ENCODE measurements at regions not wholly inside any gene's neighbourhood (a gene's known extent, or its start where the extent isn't known, plus 50 kb on each side); places are given as distances from the start of the nearest gene placed in this dataset.

- CTCF ChIA-PET (ENCODE audit: low intra/inter-chr PET ratio): no interaction called here
- Histone ChIP-seq H4K20me1 (replicated peaks; ENCODE audit: control insufficient read depth, insufficient read depth, low read length) (peaks cover 7% of the 10 kb centered on the region; the same call in 1 of the 2 replicates), H3K9me3 (replicated peaks; ENCODE audit: control insufficient read depth, insufficient read depth, low read depth, low read length) (no peaks in the 10 kb centered on the region), H2AFZ (ENCODE audit: low read depth, low read length) (no peak overlapping the region), H3K4me1 (replicated peaks in 1 of 2; ENCODE audit: control insufficient read depth in 2 of 2, insufficient read depth in 2 of 2, low read length in 2 of 2) (peaks cover 0 to 3% of the 10 kb centered on the region in 2 experiments; a peak in 1 of 5 replicates), H3K27me3 (ENCODE audit: control insufficient read depth in 2 of 2, insufficient read depth in 2 of 2, low read length in 2 of 2) (peaks cover 21 to 66% of the 10 kb centered on the region in 2 experiments), H3K4me3 (no peak overlapping the region), H3K27ac (ENCODE audit: extremely low read depth, low read depth, low read length) (no peak overlapping the region), H3K9ac (ENCODE audit: insufficient read depth in 1 of 2, low read depth in 2 of 2, low read length in 2 of 2) (no peak overlapping the region), H3K36me3 (ENCODE audit: control insufficient read depth, insufficient read depth, low read length) (no peaks in the 10 kb centered on the region), H3K9me1 (ENCODE audit: control insufficient read depth, insufficient read depth, low read length) (no peaks in the 10 kb centered on the region), H3K4me2 (ENCODE audit: insufficient read depth, low read length) (no peak overlapping the region), H3K79me2 (ENCODE audit: control insufficient read depth, insufficient read depth, low read length) (no peaks in the 10 kb centered on the region)
- in situ Hi-C loops (cut with MboI): no loop called here
- intact Hi-C loops (cut with micrococcal nuclease): no loop called here
- FAIRE-seq (no peak), DNase-seq (ENCODE audit: extremely low read depth in 1 of 4, low spot score in 3 of 4) (no peak), ATAC-seq (no peak)
- TF ChIP-seq CBX8 (IDR thresholded peaks at IDR 0.05; ENCODE audit: borderline replicate concordance, extremely low read depth, low read depth, low read length, poor library complexity, severe bottlenecking) (no peak), HDAC8 (tag; IDR thresholded peaks at IDR 0.05) (no peak), SOX6 (IDR thresholded peaks at IDR 0.05) (no peak), NFE2L1 (tag; IDR thresholded peaks at IDR 0.05; ENCODE audit: borderline replicate concordance, low read depth) (no peak)
- POLR2A ChIA-PET: interaction anchor here (0.7 to 1.1 kb wide), 2 partner anchors 10 to 89 kb away, joined by 3 to 5 read pairs; no protein-coding TSS in a partner anchor
- BruUV-seq (replicated peaks): no TSS peak
- 2% methylated on average over 20 of the region's 20 CpGs for WGBS (ENCODE audit: insufficient coverage, low coverage, missing lambda C conversion rate)
Measured at GRCh38 chr19:30089086-30089665, 147.1 kb downstream of the URI1 start.

GRCh38 chr19:30090476-30090875, 148.4 kb downstream of the URI1 start:
- WGBS (ENCODE audit: insufficient coverage, low coverage, missing lambda C conversion rate): 0% methylated on average over 5 of the region's 6 CpGs
- H3K4me3 ChIP-seq: no peak overlapping the region
- no peak overlapping the region for H3K27ac ChIP-seq (ENCODE audit: extremely low read depth, low read depth, low read length)
- FAIRE-seq (no peak), ATAC-seq (no peak), DNase-seq (ENCODE audit: extremely low read depth in 1 of 4, low spot score in 3 of 4) (no peak)
- ChIA-PET CTCF (ENCODE audit: low intra/inter-chr PET ratio) (no interaction called here), POLR2A (interaction anchor here (0.7 to 1.1 kb wide), 3 partner anchors 8 to 259 kb away, joined by 3 to 5 read pairs (median 4); no protein-coding TSS in a partner anchor)
- H3K4me2 ChIP-seq (ENCODE audit: insufficient read depth, low read length): no peak overlapping the region
- H3K9me1 ChIP-seq (ENCODE audit: control insufficient read depth, insufficient read depth, low read length): no peaks in the 10 kb centered on the region
- H3K9me3 ChIP-seq (replicated peaks; ENCODE audit: control insufficient read depth, insufficient read depth, low read depth, low read length): no peaks in the 10 kb centered on the region
- H4K20me1 ChIP-seq (replicated peaks; ENCODE audit: control insufficient read depth, insufficient read depth, low read length): peaks cover 7% of the 10 kb centered on the region; the same call in 1 of the 2 replicates
- intact Hi-C loops (cut with micrococcal nuclease): no loop called here
- BruUV-seq (replicated peaks): no TSS peak
- in situ Hi-C loops (cut with MboI): no loop called here
- no peak overlapping the region for H3K9ac ChIP-seq (ENCODE audit: insufficient read depth in 1 of 2, low read depth in 2 of 2, low read length in 2 of 2)
- peaks cover 0 to 3% of the 10 kb centered on the region in 2 experiments; a peak in 1 of 5 replicates for H3K4me1 ChIP-seq (replicated peaks in 1 of 2; ENCODE audit: control insufficient read depth in 2 of 2, insufficient read depth in 2 of 2, low read length in 2 of 2)
- no peaks in the 10 kb centered on the region for H3K79me2 ChIP-seq (ENCODE audit: control insufficient read depth, insufficient read depth, low read length)
- H3K36me3 ChIP-seq (ENCODE audit: control insufficient read depth, insufficient read depth, low read length): no peaks in the 10 kb centered on the region
- H3K27me3 ChIP-seq (ENCODE audit: control insufficient read depth in 2 of 2, insufficient read depth in 2 of 2, low read length in 2 of 2): peaks cover 19 to 60% of the 10 kb centered on the region in 2 experiments
- no peak overlapping the region for H2AFZ ChIP-seq (ENCODE audit: low read depth, low read length)
- TF ChIP-seq RB1 (IDR thresholded peaks at IDR 0.05; ENCODE audit: low read depth): no peak
- TF ChIP-seq USF2 (CRISPR knock-in tag; IDR thresholded peaks at IDR 0.05): no peak
- no peak for TF ChIP-seq HOMEZ (CRISPR knock-in tag; IDR thresholded peaks at IDR 0.05)
- no peak for TF ChIP-seq SMC3 (conservative IDR thresholded peaks at IDR 0.05; ENCODE audit: insufficient read depth, low read depth, low read length)
- TF ChIP-seq CBX1 (IDR thresholded peaks at IDR 0.05; ENCODE audit: low read depth): no peak
- no peak for TF ChIP-seq SFPQ (IDR thresholded peaks at IDR 0.05; ENCODE audit: low read depth, low read length)
- TF ChIP-seq TFAM (CRISPR knock-in tag; conservative IDR thresholded peaks at IDR 0.05): no peak

All from K562 (cell line).